ENCODE measurements at regions not wholly inside any gene's neighbourhood (a gene's known extent, or its start where the extent isn't known, plus 50 kb on each side); places are given as distances from the start of the nearest gene placed in this dataset.

DNA sequence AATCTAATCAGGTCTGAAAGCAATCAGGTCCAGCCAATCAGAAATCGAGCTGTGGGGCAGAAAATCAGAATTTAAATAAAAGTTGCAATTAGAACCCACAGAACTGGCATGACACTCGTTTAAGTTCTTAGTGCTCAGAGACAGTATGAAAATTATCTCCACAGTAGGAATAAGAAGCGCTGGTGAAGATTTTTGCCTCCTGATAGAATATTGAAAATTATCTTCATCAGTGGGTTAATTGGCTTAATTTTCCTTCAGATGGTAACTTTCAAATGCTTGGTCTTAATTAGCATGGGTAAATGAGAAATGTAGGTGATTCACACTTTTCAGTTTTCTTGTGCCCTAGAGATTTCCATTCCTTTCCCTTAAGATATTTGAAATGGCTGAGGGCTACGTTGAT is 109.1 kb upstream of the MDFIC2 start:
- TF ChIP-seq, protein P1, sequence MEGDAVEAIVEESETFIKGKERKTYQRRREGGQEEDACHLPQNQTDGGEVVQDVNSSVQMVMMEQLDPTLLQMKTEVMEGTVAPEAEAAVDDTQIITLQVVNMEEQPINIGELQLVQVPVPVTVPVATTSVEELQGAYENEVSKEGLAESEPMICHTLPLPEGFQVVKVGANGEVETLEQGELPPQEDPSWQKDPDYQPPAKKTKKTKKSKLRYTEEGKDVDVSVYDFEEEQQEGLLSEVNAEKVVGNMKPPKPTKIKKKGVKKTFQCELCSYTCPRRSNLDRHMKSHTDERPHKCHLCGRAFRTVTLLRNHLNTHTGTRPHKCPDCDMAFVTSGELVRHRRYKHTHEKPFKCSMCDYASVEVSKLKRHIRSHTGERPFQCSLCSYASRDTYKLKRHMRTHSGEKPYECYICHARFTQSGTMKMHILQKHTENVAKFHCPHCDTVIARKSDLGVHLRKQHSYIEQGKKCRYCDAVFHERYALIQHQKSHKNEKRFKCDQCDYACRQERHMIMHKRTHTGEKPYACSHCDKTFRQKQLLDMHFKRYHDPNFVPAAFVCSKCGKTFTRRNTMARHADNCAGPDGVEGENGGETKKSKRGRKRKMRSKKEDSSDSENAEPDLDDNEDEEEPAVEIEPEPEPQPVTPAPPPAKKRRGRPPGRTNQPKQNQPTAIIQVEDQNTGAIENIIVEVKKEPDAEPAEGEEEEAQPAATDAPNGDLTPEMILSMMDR (IDR thresholded peaks at IDR 0.05), result no peak
- TF ChIP-seq EP300 (IDR thresholded peaks at IDR 0.05), result no peak
- no peak for TF ChIP-seq POLR2A (IDR thresholded peaks at IDR 0.05)
- no peak for TF ChIP-seq POLR2AphosphoS5 (IDR thresholded peaks at IDR 0.05)

Measured in stomach (tissue), 4 donors.